GM12865 (cell line): ENCODE measurements at regions not wholly inside any gene's neighbourhood (a gene's known extent, or its start where the extent isn't known, plus 50 kb on each side); places are given as distances from the start of the nearest gene placed in this dataset.

Experiments used
- DNase-seq: peaks from one replicate; pipeline ENCODE4 v3.0.0; 2010; ENCODE audit warnings: low read depth
- H3K4me3 ChIP-seq: 2 replicates; pipeline ENCODE4 v1.5.1; 2011; ENCODE audit warnings: mild to moderate bottlenecking, low read depth, low read length, control low read depth
- TF ChIP-seq, protein P1 (sequence below): IDR thresholded peaks from 2 replicates; pipeline ENCODE4 v1.5.1; 2011; ENCODE audit warnings: low read length, control low read depth, low read depth, inconsistent platforms; ENCODE audit not compliant: insufficient read depth; ENCODE audit errors: missing control alignments

DNA sequence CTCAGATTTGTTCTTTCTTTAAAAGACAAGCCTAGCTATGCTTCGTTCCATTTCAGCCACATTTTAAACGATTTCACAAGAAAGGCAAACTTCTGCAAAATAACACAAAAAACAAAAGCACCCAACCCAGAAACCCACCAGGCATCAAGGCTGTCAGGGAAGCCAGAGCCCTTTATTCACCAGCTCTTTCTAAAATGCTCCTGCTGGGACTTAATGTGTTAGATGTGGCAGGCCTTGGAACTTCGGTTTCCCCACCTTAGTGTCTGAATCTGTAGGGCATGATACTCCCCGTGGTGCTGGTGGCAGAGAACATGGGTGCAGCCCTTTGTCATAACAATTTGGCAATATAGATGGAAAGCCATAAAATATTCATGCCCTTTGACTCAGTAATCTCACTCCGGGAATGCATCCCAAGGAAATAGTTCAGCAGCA, 56.8 kb upstream of the LCTL start:
- H3K4me3 ChIP-seq = no peak overlapping the region
- TF ChIP-seq, protein P1, sequence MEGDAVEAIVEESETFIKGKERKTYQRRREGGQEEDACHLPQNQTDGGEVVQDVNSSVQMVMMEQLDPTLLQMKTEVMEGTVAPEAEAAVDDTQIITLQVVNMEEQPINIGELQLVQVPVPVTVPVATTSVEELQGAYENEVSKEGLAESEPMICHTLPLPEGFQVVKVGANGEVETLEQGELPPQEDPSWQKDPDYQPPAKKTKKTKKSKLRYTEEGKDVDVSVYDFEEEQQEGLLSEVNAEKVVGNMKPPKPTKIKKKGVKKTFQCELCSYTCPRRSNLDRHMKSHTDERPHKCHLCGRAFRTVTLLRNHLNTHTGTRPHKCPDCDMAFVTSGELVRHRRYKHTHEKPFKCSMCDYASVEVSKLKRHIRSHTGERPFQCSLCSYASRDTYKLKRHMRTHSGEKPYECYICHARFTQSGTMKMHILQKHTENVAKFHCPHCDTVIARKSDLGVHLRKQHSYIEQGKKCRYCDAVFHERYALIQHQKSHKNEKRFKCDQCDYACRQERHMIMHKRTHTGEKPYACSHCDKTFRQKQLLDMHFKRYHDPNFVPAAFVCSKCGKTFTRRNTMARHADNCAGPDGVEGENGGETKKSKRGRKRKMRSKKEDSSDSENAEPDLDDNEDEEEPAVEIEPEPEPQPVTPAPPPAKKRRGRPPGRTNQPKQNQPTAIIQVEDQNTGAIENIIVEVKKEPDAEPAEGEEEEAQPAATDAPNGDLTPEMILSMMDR = no peak
- DNase-seq = no peak

DNA sequence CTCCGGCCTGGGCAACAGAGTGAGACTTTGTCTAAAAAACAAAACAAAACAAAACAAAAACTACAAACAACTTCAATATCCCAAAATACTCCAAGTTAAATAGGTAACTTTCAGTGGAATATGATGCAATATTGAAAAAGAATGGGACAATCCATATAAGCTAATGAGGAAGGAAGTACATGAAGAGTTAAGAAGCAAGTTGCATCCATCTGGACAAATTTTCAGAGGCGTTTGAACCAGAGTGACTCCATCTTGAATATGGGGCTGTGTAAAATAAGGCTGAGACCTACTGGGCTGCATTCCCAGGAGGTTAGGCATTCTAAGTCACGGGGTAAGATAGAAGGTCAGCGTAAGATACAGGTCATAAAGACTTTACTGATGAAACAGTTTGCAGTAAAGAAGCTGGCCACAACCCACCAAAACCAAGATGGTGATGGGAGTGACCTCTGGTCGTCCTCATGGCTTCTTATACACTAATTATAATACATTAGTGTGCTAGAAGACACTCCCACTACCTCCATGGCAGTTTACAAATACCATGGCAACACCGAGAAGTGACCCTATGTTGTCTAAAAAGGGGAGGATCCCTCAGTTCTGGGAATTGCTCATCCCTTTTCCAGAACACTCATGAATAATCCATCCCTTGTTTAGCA, 58.1 kb upstream of the LCTL start:
- TF ChIP-seq, protein P1 = no peak
- no peak overlapping the region for H3K4me3 ChIP-seq
- no peak for DNase-seq

DNA sequence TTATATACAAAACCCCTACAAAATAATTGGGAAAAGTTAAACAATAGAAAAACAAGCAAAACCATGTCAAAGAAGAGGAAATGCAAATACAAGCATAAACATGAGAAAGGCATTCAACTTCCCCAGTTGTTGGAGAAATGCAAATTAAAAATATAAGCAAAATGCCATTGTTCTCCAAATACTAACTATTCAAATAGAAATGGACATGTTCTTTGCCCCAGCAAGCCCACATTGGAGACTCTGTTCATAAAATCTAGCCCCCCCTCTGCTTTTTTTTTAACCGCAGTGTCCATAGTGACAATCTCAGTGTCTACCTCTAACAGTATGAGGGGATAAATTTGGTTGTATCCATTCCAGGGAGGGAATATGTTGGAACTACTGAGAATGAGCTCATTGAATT, 59.7 kb upstream of the LCTL start:
- no peak for DNase-seq
- H3K4me3 ChIP-seq = no peak overlapping the region
- TF ChIP-seq, protein P1 = no peak

DNA sequence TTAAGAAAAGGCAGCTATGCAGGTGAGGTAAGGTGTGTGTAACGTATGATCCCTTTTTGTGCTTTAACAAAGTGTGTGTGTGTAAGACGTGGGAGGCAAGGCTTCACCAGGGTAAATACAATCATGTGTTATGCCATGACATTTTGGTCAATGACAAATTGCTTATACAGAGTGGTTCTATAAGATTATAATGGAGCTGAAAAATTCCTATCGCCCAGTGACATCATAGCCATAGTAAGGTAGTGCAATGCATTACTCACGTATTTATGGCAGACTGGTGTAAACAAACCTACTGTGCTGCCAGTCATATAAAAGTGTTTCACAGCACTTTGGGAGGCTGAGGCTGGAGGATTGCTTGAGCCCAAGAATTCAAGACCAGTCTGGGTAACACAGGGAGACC, 60.2 kb upstream of the LCTL start:
- TF ChIP-seq, protein P1 = no peak
- no peak for DNase-seq
- no peak overlapping the region for H3K4me3 ChIP-seq

DNA sequence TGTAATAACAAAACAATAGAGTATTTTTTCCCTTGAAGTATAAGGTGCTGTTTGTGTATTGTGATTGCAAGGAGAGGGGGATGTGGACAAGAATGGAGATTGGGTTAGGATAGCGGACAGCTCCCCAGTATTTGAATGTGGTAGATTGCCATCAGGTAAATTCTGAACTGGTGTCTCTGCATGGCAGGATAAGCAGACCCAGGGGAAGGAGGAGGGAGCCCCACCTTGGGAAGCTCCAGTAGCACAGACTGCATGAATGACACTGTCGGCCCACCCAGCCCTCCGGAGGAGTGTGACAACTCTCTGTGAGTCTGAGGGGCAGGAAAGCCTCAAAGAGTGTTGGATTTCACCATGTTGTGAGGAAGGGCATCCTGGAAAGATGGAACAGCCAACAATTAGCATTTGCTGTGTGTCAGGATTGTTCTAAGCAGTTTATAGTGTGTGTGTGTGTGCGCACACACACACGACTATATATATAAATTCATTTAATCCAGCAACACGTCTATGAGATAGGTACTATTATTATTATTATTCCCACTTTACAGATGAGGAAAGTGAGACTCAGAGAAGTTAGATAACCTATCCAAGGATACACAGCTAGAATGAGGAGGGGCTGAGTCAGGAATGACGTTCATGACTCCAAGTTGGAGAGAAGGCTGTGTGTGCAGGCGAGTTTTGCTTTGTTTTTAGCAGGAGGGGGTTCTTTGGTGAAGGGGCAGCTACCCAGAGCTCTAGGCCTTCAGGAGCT, 63.4 kb upstream of the LCTL start:
- no peak overlapping the region for H3K4me3 ChIP-seq
- DNase-seq = no peak
- TF ChIP-seq, protein P1 = no peak

DNA sequence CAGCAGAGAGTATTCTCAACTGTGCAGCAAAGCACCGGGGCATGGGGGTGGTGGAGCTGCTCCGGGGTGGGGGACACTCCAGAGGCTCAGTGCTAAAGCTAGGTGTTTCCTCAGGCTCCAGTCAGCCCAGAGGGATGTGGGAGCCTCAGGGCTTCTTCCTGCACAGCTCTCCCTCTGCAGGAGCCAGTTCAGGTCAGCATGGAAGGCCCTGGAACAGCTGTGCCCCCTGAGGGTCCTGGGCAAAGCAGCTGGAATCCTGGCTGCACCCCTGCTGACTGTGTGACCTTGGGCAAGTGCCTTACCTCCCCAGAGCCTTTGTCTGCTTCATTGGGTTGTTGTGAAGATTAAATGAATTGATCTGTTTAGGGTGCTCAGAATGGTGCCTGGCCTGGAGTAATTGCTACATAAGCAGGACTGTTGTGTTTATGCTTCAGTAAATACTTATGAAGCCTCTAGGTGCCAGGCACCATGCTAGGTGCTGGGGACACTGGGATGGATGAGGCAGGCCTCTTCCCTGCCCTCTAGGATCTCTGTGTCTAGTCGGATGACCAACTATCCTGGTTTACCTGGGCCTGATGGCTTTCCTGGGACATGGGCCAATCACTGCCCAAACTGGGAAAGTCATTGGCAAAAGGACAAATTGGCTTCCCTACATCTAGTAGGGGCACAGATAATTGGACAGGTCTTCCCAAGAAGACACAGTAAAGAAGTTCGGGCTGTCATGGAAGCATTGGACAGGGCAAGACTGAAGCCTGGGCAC, 64.2 kb upstream of the LCTL start:
- TF ChIP-seq, protein P1 = no peak
- H3K4me3 ChIP-seq = no peak overlapping the region
- no peak for DNase-seq
